HCT116 (cell line): ENCODE measurements at regions not wholly inside any gene's neighbourhood (a gene's known extent, or its start where the extent isn't known, plus 50 kb on each side); places are given as distances from the start of the nearest gene placed in this dataset.

Experiments used
- ATAC-seq: fragments of 200-7000 bp; cut with Tn5 transposase; 2 replicates; pipeline ENCODE4 v1.9.1; 2020; ENCODE audit warnings: mild to moderate bottlenecking, moderate library complexity
- BruUV-seq: library from RNA; stranded (reverse); fragments of 400-500 nt; replicated peaks from 2 replicates; lab custom pipeline; 2021; lab: Mats Ljungman, UMichigan
- CTCF ChIA-PET: fragments of 300-600 bp; sonication (Branson Sonifier 250); formaldehyde crosslinking; loops from one replicate; lab custom pipeline; 2021; ENCODE audit warnings: antibody characterized with exemption; lab: Charles Lee
- POLR2A ChIA-PET: fragments of 300-600, 350-600 bp; sonication (Branson Sonifier 250); formaldehyde crosslinking; loops from one replicate; lab custom pipeline; 2021; ENCODE audit warnings: antibody characterized with exemption; lab: Charles Lee
- RAD21 ChIA-PET, 2 experiments: fragments of 300-600 bp; sonication (Branson Sonifier 250); formaldehyde crosslinking; loops; one replicate each; lab custom pipeline; 2023; ENCODE audit warnings: low total read pairs in 2 of 2; ENCODE audit not compliant: uncharacterized antibody in 2 of 2, unreplicated experiment in 2 of 2, low non-redundant PET in 1 of 2; lab: Charles Lee
- DNase-seq: peaks from one replicate; pipeline ENCODE4 v3.0.0-alpha.2; 2010; ENCODE audit warnings: low read depth, low spot score
- H2AFZ ChIP-seq: fragments of 200-600 bp; shearing (Covaris generic), sonication (generic); 2 replicates; pipeline ENCODE4 v1.6.1; 2017; ENCODE audit warnings: low read depth, mixed run types, mixed read lengths, antibody characterized with exemption, low read length; ENCODE audit not compliant: poor library complexity, severe bottlenecking
- H3K27ac ChIP-seq: 2 replicates; pipeline ENCODE4 v1.5.1; 2012; ENCODE audit warnings: low read depth, low read length
- H3K27me3 ChIP-seq: fragments of 200-600 bp; sonication (generic); 2 replicates; pipeline ENCODE4 v1.6.1; 2016; ENCODE audit warnings: mixed run types, low read length, mixed read lengths; ENCODE audit not compliant: insufficient read depth
- H3K36me3 ChIP-seq, 2 experiments: fragments of 200-500 bp in 1 of 2; fragments of 200-600 bp in 1 of 2; sonication (Bioruptor generic) in 1 of 2; sonication (generic) in 1 of 2; 2 replicates each; pipeline versions ENCODE4 v1.5.1 to v1.6.1; 2014 to 2016; ENCODE audit warnings: low read length in 2 of 2, inconsistent platforms in 1 of 2, mixed read lengths in 1 of 2, mixed run types in 1 of 2; ENCODE audit not compliant: insufficient read depth in 2 of 2, control insufficient read depth in 1 of 2
- H3K4me1 ChIP-seq, 2 experiments: fragments of 200-600 bp in 1 of 2; sonication (generic) in 1 of 2; 2 replicates each; pipeline versions ENCODE4 v1.5.1 to v1.6.1; 2012 to 2017; ENCODE audit warnings: low read length in 2 of 2, inconsistent platforms in 1 of 2, mild to moderate bottlenecking in 1 of 2, mixed read lengths in 1 of 2, mixed run types in 1 of 2, moderate library complexity in 1 of 2; ENCODE audit not compliant: insufficient read depth in 2 of 2, control insufficient read depth in 1 of 2
- H3K4me2 ChIP-seq: fragments of 200-600 bp; sonication (generic); 2 replicates; pipeline ENCODE4 v1.6.1; 2017; ENCODE audit warnings: mixed run types, low read length, mixed read lengths
- H3K4me3 ChIP-seq, 2 experiments: fragments of 200-600 bp in 1 of 2; sonication (generic) in 1 of 2; replicated peaks in 1 of 2; 2 replicates each; pipeline ENCODE4 v1.5.1; 2011 to 2016; ENCODE audit warnings: low read length in 2 of 2, control low read depth in 1 of 2, low read depth in 1 of 2, mild to moderate bottlenecking in 1 of 2, mixed read lengths in 1 of 2, mixed run types in 1 of 2
- H3K79me2 ChIP-seq: fragments of 200-600 bp; sonication (generic); 2 replicates; pipeline ENCODE4 v1.6.1; 2017; ENCODE audit warnings: mild to moderate bottlenecking, mixed run types, low read length, moderate library complexity, mixed read lengths; ENCODE audit not compliant: insufficient read depth
- H3K9ac ChIP-seq: fragments of 200-600 bp; sonication (generic); 2 replicates; pipeline ENCODE4 v1.6.1; 2016; ENCODE audit warnings: low read length, mixed read lengths
- H3K9me2 ChIP-seq: fragments of 200-600 bp; sonication (generic), shearing (Covaris generic); 2 replicates; pipeline ENCODE4 v1.6.1; 2017; ENCODE audit warnings: mixed run types, mild to moderate bottlenecking, moderate library complexity; ENCODE audit not compliant: insufficient read depth
- H3K9me3 ChIP-seq, 2 experiments: fragments of 200-500 bp in 1 of 2; fragments of 200-600 bp in 1 of 2; sonication (Bioruptor generic) in 1 of 2; sonication (generic) in 1 of 2; 2 replicates each; pipeline ENCODE4 v1.6.1; 2014 to 2017; ENCODE audit warnings: low read length in 2 of 2, mixed read lengths in 2 of 2, inconsistent platforms in 1 of 2, low read depth in 1 of 2, mild to moderate bottlenecking in 1 of 2, mixed run types in 1 of 2, moderate library complexity in 1 of 2; ENCODE audit not compliant: control insufficient read depth in 1 of 2, insufficient read depth in 1 of 2
- H4K20me1 ChIP-seq: fragments of 200-600 bp; sonication (generic), shearing (Covaris generic); 2 replicates; pipeline ENCODE4 v1.6.1; 2017; ENCODE audit warnings: mixed run types, mild to moderate bottlenecking, moderate library complexity; ENCODE audit not compliant: insufficient read depth
- CTCF ChIP-seq, 3 experiments: fragments of 200-600 bp in 1 of 3; sonication (generic) in 1 of 3; IDR thresholded peaks in 2 of 3; conservative IDR thresholded peaks in 1 of 3; 2 replicates each; pipeline ENCODE4 v1.5.1; 2012 to 2017; ENCODE audit warnings: low read depth in 2 of 3, low read length in 2 of 3, antibody characterized with exemption in 1 of 3, borderline replicate concordance in 1 of 3, control low read depth in 1 of 3, mild to moderate bottlenecking in 1 of 3, mixed read lengths in 1 of 3, mixed run types in 1 of 3, moderate library complexity in 1 of 3; ENCODE audit not compliant: insufficient read depth in 1 of 3
- EZH2phosphoT487 ChIP-seq: fragments of 200-600 bp; IDR thresholded peaks from 2 replicates; pipeline ENCODE4 v1.6.1; 2018; ENCODE audit warnings: antibody characterized with exemption, borderline replicate concordance
- RAD21 ChIP-seq: IDR thresholded peaks from 2 replicates; pipeline ENCODE4 v1.6.1; 2012; ENCODE audit warnings: low read depth, mild to moderate bottlenecking
- TCF7L2 ChIP-seq: IDR thresholded peaks from 2 replicates; pipeline ENCODE4 v1.7.0; 2011; ENCODE audit warnings: borderline replicate concordance, inconsistent platforms; ENCODE audit not compliant: insufficient read depth, insufficient read length; ENCODE audit errors: extremely low read depth
- ZNF274 ChIP-seq: fragments of 200-500 bp; sonication (Bioruptor generic); IDR thresholded peaks from 2 replicates; pipeline ENCODE4 v1.6.1; 2014; ENCODE audit warnings: mild to moderate bottlenecking, low read depth, low read length, inconsistent platforms
- intact Hi-C: fragments of 100-400 bp; cut with micrococcal nuclease; formaldehyde crosslinking; loops from 2 replicates; pipeline ENCODE4 v1.10.0; 2022

- Histone ChIP-seq H3K79me2 (no peaks in the 10 kb centered on the region), H3K27me3 (peaks cover 37% of the 10 kb centered on the region), H3K4me2 (no peak overlapping the region), H3K27ac (no peak overlapping the region), H3K9ac (no peak overlapping the region), H3K9me3 (no peaks in the 10 kb centered on the region), H4K20me1 (no peaks in the 10 kb centered on the region), H3K9me2 (no peaks in the 10 kb centered on the region), H3K4me3 (no peak overlapping the region), H2AFZ (no peak overlapping the region), H3K4me1 (no peaks in the 10 kb centered on the region), H3K36me3 (no peaks in the 10 kb centered on the region)
- no TSS peak for BruUV-seq
- CTCF ChIA-PET: interaction anchor here (0.7 to 3.2 kb wide), 10 partner anchors 10 to 832 kb away, joined by 3 to 56 read pairs (median 3); no protein-coding TSS in a partner anchor
- TF ChIP-seq CTCF (IDR thresholded peaks at IDR 0.05 in 2 of 3, conservative IDR thresholded peaks at IDR 0.05 in 1 of 3; ENCODE audit: borderline replicate concordance in 1 of 3, insufficient read depth in 1 of 3, low read depth in 2 of 3, low read length in 2 of 3) (peak; percentile 55 to 93 (median 86); a peak in 5 of 6 replicates), RAD21 (peak; percentile 75), ZNF274 (no peak), EZH2phosphoT487 (no peak)
- DNase-seq (peak; percentile 56), ATAC-seq (peak; percentile 78)
- POLR2A ChIA-PET: no interaction called here
- intact Hi-C loops: no loop called here
- RAD21 ChIA-PET: interaction anchor here (1.0 to 1.7 kb wide), 2 partner anchors 19 kb away, joined by 3 to 6 read pairs; no protein-coding TSS in a partner anchor
These were observed 53.9 kb downstream of the OTOR start for GRCh38 chr20:16801919-16802651.

- H3K4me3 ChIP-seq: no peak overlapping the region
- ChIA-PET POLR2A (no interaction called here), CTCF (interaction anchor here (0.7 to 3.2 kb wide), 9 partner anchors 10 to 831 kb away, joined by 3 to 56 read pairs (median 3); no protein-coding TSS in a partner anchor), RAD21 (interaction anchor here in 1 of 2 experiments (1.7 kb wide), 1 partner anchor 19 kb away, joined by 6 read pairs; no protein-coding TSS in a partner anchor)
- H4K20me1 ChIP-seq: no peaks in the 10 kb centered on the region
- H3K27me3 ChIP-seq: peaks cover 41% of the 10 kb centered on the region
- H3K4me2 ChIP-seq: no peak overlapping the region
- no peaks in the 10 kb centered on the region for H3K79me2 ChIP-seq
- no peaks in the 10 kb centered on the region for H3K36me3 ChIP-seq
- no peaks in the 10 kb centered on the region for H3K4me1 ChIP-seq
- DNase-seq (no peak), ATAC-seq (no peak)
- TF ChIP-seq TCF7L2: no peak
- no peak for TF ChIP-seq CTCF (IDR thresholded peaks at IDR 0.05 in 2 of 3, conservative IDR thresholded peaks at IDR 0.05 in 1 of 3; ENCODE audit: borderline replicate concordance in 1 of 3, insufficient read depth in 1 of 3, low read depth in 2 of 3, low read length in 2 of 3)
- no peaks in the 10 kb centered on the region for H3K9me2 ChIP-seq
- BruUV-seq: no TSS peak
- no peak overlapping the region for H3K9ac ChIP-seq
- H2AFZ ChIP-seq: no peak overlapping the region
- no peaks in the 10 kb centered on the region for H3K9me3 ChIP-seq
- intact Hi-C loops: no loop called here
- H3K27ac ChIP-seq: no peak overlapping the region
These were observed 54.4 kb downstream of the OTOR start for GRCh38 chr20:16802652-16802935.
